ENCODE measurements at regions not wholly inside any gene's neighbourhood (a gene's known extent, or its start where the extent isn't known, plus 50 kb on each side); places are given as distances from the start of the nearest gene placed in this dataset.

GRCh38 chr6:159358562-159358961, 189.4 kb downstream of the FNDC1 start:
- Histone ChIP-seq H3K4me1 (ENCODE audit: control insufficient read depth in 2 of 2, insufficient read depth in 2 of 2, low read length in 2 of 2) (no peaks in the 10 kb centered on the region), H3K9ac (ENCODE audit: low read length) (no peak overlapping the region), H3K27me3 (replicated peaks in 1 of 4; ENCODE audit: control extremely low read depth in 1 of 4, control insufficient read depth in 3 of 4, insufficient read depth in 4 of 4, low read length in 3 of 4) (peaks cover 0 to 3% (median 0%) of the 10 kb centered on the region in 4 experiments), H3K36me3 (replicated peaks in 1 of 2; ENCODE audit: control extremely low read depth in 1 of 2, control insufficient read depth in 1 of 2, extremely low read depth in 1 of 2, insufficient read depth in 2 of 2, low read length in 1 of 2) (no peaks in the 10 kb centered on the region), H3K4me2 (replicated peaks; ENCODE audit: low read depth, low read length, poor library complexity, severe bottlenecking) (no peak overlapping the region), H3K79me2 (ENCODE audit: control insufficient read depth, insufficient read depth, low read length) (no peaks in the 10 kb centered on the region), H3K4me3 (ENCODE audit: control extremely low read depth in 1 of 5, extremely low read depth in 1 of 5, insufficient read depth in 1 of 5, low read depth in 2 of 5, low read length in 4 of 5) (no peak overlapping the region), H4K20me1 (ENCODE audit: control insufficient read depth, insufficient read depth, low read length, poor library complexity, severe bottlenecking) (no peaks in the 10 kb centered on the region), H3K27ac (ENCODE audit: low read length in 2 of 2) (no peak overlapping the region), H3K9me3 (ENCODE audit: control extremely low read depth in 1 of 3, control insufficient read depth in 2 of 3, insufficient read depth in 1 of 3, low read length in 2 of 3) (no peaks in the 10 kb centered on the region), H2AFZ (ENCODE audit: insufficient read depth, low read depth, low read length, poor library complexity, severe bottlenecking) (no peak overlapping the region)
- WGBS (ENCODE audit: insufficient coverage): 97% methylated on average over 3 of the region's 4 CpGs
- DNase-seq (no peak), ATAC-seq (ENCODE audit: low read depth) (no peak)
- TF ChIP-seq CTCF (IDR thresholded peaks at IDR 0.05): no peak
- no peak for TF ChIP-seq EZH2 (IDR thresholded peaks at IDR 0.05; ENCODE audit: borderline replicate concordance, insufficient read depth, low read depth, low read length, poor library complexity, severe bottlenecking)
- H3K4me1 Mint-ChIP-seq: no peaks in the 10 kb centered on the region
- no peaks in the 10 kb centered on the region for H3K9me3 Mint-ChIP-seq (ENCODE audit: insufficient read depth)
- ChIA-PET CTCF (no interaction called here), POLR2A (no interaction called here)
- intact Hi-C loops (cut with micrococcal nuclease): no loop called here
- H3K4me3 Mint-ChIP-seq: no peak overlapping the region
- H3K27me3 Mint-ChIP-seq: peaks cover 20% of the 10 kb centered on the region
- no peak overlapping the region for H3K27ac Mint-ChIP-seq

- Mint-ChIP-seq H3K27me3 (peaks cover 17% of the 10 kb centered on the region), H3K4me1 (no peaks in the 10 kb centered on the region), H3K9me3 (ENCODE audit: insufficient read depth) (no peaks in the 10 kb centered on the region), H3K4me3 (no peak overlapping the region), H3K27ac (no peak overlapping the region)
- no peaks in the 10 kb centered on the region for H4K20me1 ChIP-seq (ENCODE audit: control insufficient read depth, insufficient read depth, low read length, poor library complexity, severe bottlenecking)
- no peak for DNase-seq
- H3K27me3 ChIP-seq (replicated peaks in 1 of 4; ENCODE audit: control extremely low read depth in 1 of 4, control insufficient read depth in 3 of 4, insufficient read depth in 4 of 4, low read length in 3 of 4): peaks cover 0 to 3% (median 0%) of the 10 kb centered on the region in 4 experiments
- H3K4me1 ChIP-seq (ENCODE audit: control insufficient read depth in 2 of 2, insufficient read depth in 2 of 2, low read length in 2 of 2): no peaks in the 10 kb centered on the region
- H3K9me3 ChIP-seq (ENCODE audit: control extremely low read depth in 1 of 3, control insufficient read depth in 2 of 3, insufficient read depth in 1 of 3, low read length in 2 of 3): no peaks in the 10 kb centered on the region
- ChIA-PET POLR2A (no interaction called here), CTCF (no interaction called here)
- H3K36me3 ChIP-seq (replicated peaks in 1 of 2; ENCODE audit: control extremely low read depth in 1 of 2, control insufficient read depth in 1 of 2, extremely low read depth in 1 of 2, insufficient read depth in 2 of 2, low read length in 1 of 2): no peaks in the 10 kb centered on the region
- H3K9ac ChIP-seq (ENCODE audit: low read length): no peak overlapping the region
- H3K4me2 ChIP-seq (replicated peaks; ENCODE audit: low read depth, low read length, poor library complexity, severe bottlenecking): no peak overlapping the region
- H3K4me3 ChIP-seq (ENCODE audit: control extremely low read depth in 1 of 5, extremely low read depth in 1 of 5, insufficient read depth in 1 of 5, low read depth in 2 of 5, low read length in 4 of 5): no peak overlapping the region
- H2AFZ ChIP-seq (ENCODE audit: insufficient read depth, low read depth, low read length, poor library complexity, severe bottlenecking): no peak overlapping the region
- intact Hi-C loops (cut with micrococcal nuclease): no loop called here
- H3K79me2 ChIP-seq (ENCODE audit: control insufficient read depth, insufficient read depth, low read length): no peaks in the 10 kb centered on the region
- H3K27ac ChIP-seq (ENCODE audit: low read length in 2 of 2): no peak overlapping the region
- 83% methylated on average over 2 of the region's 7 CpGs for WGBS (ENCODE audit: insufficient coverage)
- no peak for ATAC-seq (ENCODE audit: low read depth)
- no peak for TF ChIP-seq EZH2 (IDR thresholded peaks at IDR 0.05; ENCODE audit: borderline replicate concordance, insufficient read depth, low read depth, low read length, poor library complexity, severe bottlenecking)
- TF ChIP-seq CTCF (IDR thresholded peaks at IDR 0.05): no peak
Observed at GRCh38 chr6:159357211-159357915, 188.2 kb downstream of the FNDC1 start.

Data from B cell (primary cell).